ENCODE measurements at regions not wholly inside any gene's neighbourhood (a gene's known extent, or its start where the extent isn't known, plus 50 kb on each side); places are given as distances from the start of the nearest gene placed in this dataset.

DNA sequence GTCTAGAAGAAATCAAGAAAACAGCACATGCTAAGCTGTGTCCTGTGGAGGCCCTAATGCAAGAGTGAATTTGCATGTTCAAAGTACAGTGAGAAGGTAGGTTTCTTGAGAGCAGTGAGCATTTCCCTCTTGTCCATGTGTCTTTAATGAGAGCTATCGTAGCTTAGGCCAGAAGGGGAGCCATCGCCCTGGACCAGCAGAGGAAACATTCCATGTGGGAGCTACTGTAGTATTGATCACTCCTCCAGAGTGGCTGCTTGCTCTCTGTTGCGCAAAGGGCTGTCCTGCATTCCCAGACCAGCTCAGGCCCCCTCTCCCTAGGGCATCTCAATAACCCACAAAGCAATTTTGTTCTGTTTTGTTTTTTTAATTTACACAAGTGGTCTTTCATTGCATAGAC, 950.1 kb downstream of the CNTNAP5 start:
- no peak overlapping the region for H3K4me3 ChIP-seq (ENCODE audit: low read depth, low read length, poor library complexity, severe bottlenecking)
- no peaks in the 10 kb centered on the region for H3K4me1 ChIP-seq (ENCODE audit: insufficient read depth, low read length, poor library complexity, severe bottlenecking)
- intact Hi-C loops (cut with micrococcal nuclease; ENCODE audit: unreplicated experiment), result no loop called here
- no TSS peak for BruUV-seq (replicated peaks)
- DNase-seq (ENCODE audit: low spot score), result no peak
- H3K36me3 ChIP-seq (ENCODE audit: insufficient read depth, low read length, poor library complexity, severe bottlenecking), result no peaks in the 10 kb centered on the region
- ChIA-PET POLR2A (ENCODE audit: low non-redundant PET) (no interaction called here), CTCF (no interaction called here)
- no peak for TF ChIP-seq EZH2 (IDR thresholded peaks at IDR 0.05; ENCODE audit: borderline replicate concordance, low read depth, low read length, poor library complexity, severe bottlenecking)
- TF ChIP-seq, protein P1, sequence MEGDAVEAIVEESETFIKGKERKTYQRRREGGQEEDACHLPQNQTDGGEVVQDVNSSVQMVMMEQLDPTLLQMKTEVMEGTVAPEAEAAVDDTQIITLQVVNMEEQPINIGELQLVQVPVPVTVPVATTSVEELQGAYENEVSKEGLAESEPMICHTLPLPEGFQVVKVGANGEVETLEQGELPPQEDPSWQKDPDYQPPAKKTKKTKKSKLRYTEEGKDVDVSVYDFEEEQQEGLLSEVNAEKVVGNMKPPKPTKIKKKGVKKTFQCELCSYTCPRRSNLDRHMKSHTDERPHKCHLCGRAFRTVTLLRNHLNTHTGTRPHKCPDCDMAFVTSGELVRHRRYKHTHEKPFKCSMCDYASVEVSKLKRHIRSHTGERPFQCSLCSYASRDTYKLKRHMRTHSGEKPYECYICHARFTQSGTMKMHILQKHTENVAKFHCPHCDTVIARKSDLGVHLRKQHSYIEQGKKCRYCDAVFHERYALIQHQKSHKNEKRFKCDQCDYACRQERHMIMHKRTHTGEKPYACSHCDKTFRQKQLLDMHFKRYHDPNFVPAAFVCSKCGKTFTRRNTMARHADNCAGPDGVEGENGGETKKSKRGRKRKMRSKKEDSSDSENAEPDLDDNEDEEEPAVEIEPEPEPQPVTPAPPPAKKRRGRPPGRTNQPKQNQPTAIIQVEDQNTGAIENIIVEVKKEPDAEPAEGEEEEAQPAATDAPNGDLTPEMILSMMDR (conservative IDR thresholded peaks at IDR 0.05; ENCODE audit: low read depth, low read length), result no peak
- no peaks in the 10 kb centered on the region for H3K27me3 ChIP-seq (replicated peaks; ENCODE audit: insufficient read depth, low read depth, low read length, poor library complexity)
- no peak overlapping the region for H3K27ac ChIP-seq (ENCODE audit: low read depth, low read length, poor library complexity, severe bottlenecking)
- no peaks in the 10 kb centered on the region for H3K9me3 ChIP-seq (ENCODE audit: low read depth, low read length, poor library complexity, severe bottlenecking)

DNA sequence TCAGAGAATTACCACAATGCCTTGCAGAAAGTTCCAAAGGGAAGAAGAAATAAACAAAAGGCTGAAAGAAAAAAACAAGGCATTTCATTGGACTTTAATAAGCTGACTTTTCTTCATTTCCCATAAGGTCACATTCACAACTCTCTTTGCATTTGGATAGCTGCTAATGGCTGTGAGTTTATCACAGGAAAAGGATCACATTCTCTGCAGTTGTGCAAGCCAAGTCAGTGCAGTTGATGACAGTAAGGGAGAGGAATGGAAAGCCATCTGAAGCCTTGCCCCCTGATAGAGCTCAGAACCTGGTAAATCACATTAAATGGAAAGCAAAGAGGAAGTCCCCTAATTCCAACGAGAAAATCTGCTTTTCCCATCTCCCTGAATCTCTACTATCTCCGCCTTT, 950.6 kb downstream of the CNTNAP5 start:
- BruUV-seq (replicated peaks), result no TSS peak
- ChIA-PET POLR2A (ENCODE audit: low non-redundant PET) (no interaction called here), CTCF (no interaction called here)
- no peak for TF ChIP-seq EZH2 (IDR thresholded peaks at IDR 0.05; ENCODE audit: borderline replicate concordance, low read depth, low read length, poor library complexity, severe bottlenecking)
- TF ChIP-seq, protein P1 (conservative IDR thresholded peaks at IDR 0.05; ENCODE audit: low read depth, low read length), result no peak
- intact Hi-C loops (cut with micrococcal nuclease; ENCODE audit: unreplicated experiment), result no loop called here
- DNase-seq (ENCODE audit: low spot score), result no peak
- no peak overlapping the region for H3K27ac ChIP-seq (ENCODE audit: low read depth, low read length, poor library complexity, severe bottlenecking)
- H3K36me3 ChIP-seq (ENCODE audit: insufficient read depth, low read length, poor library complexity, severe bottlenecking), result no peaks in the 10 kb centered on the region
- H3K9me3 ChIP-seq (ENCODE audit: low read depth, low read length, poor library complexity, severe bottlenecking), result no peaks in the 10 kb centered on the region
- no peaks in the 10 kb centered on the region for H3K4me1 ChIP-seq (ENCODE audit: insufficient read depth, low read length, poor library complexity, severe bottlenecking)
- H3K27me3 ChIP-seq (replicated peaks; ENCODE audit: insufficient read depth, low read depth, low read length, poor library complexity), result no peaks in the 10 kb centered on the region
- H3K4me3 ChIP-seq (ENCODE audit: low read depth, low read length, poor library complexity, severe bottlenecking), result no peak overlapping the region

DNA sequence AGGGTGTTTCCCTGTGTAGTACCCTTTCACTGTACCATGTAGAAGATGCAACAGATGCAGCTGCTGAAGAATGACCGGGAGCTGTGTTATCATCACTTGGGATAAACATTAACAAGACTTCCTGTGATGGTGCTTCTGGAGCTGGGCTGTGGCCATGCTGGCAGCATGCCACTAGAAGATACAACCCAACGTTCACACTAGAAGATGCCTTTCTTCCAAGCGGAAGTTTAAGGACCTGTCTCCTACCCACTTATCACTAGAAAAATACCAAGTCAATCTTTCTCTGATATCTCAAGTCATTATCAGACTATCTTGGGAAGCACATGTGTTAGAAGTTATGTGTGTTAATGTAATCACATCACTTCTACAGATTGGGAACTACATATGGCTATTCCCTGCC, 953.5 kb downstream of the CNTNAP5 start:
- H3K4me1 ChIP-seq (ENCODE audit: insufficient read depth, low read length, poor library complexity, severe bottlenecking), result no peaks in the 10 kb centered on the region
- ChIA-PET POLR2A (ENCODE audit: low non-redundant PET) (no interaction called here), CTCF (no interaction called here)
- no peaks in the 10 kb centered on the region for H3K27me3 ChIP-seq (replicated peaks; ENCODE audit: insufficient read depth, low read depth, low read length, poor library complexity)
- BruUV-seq (replicated peaks), result no TSS peak
- H3K4me3 ChIP-seq (ENCODE audit: low read depth, low read length, poor library complexity, severe bottlenecking), result no peak overlapping the region
- TF ChIP-seq EZH2 (IDR thresholded peaks at IDR 0.05; ENCODE audit: borderline replicate concordance, low read depth, low read length, poor library complexity, severe bottlenecking), result no peak
- TF ChIP-seq, protein P1 (conservative IDR thresholded peaks at IDR 0.05; ENCODE audit: low read depth, low read length), result no peak
- no peaks in the 10 kb centered on the region for H3K9me3 ChIP-seq (ENCODE audit: low read depth, low read length, poor library complexity, severe bottlenecking)
- no peak overlapping the region for H3K27ac ChIP-seq (ENCODE audit: low read depth, low read length, poor library complexity, severe bottlenecking)
- intact Hi-C loops (cut with micrococcal nuclease; ENCODE audit: unreplicated experiment), result no loop called here
- DNase-seq (ENCODE audit: low spot score), result no peak
- H3K36me3 ChIP-seq (ENCODE audit: insufficient read depth, low read length, poor library complexity, severe bottlenecking), result no peaks in the 10 kb centered on the region
